ENCODE measurements at regions not wholly inside any gene's neighbourhood (a gene's known extent, or its start where the extent isn't known, plus 50 kb on each side); places are given as distances from the start of the nearest gene placed in this dataset.

DNA sequence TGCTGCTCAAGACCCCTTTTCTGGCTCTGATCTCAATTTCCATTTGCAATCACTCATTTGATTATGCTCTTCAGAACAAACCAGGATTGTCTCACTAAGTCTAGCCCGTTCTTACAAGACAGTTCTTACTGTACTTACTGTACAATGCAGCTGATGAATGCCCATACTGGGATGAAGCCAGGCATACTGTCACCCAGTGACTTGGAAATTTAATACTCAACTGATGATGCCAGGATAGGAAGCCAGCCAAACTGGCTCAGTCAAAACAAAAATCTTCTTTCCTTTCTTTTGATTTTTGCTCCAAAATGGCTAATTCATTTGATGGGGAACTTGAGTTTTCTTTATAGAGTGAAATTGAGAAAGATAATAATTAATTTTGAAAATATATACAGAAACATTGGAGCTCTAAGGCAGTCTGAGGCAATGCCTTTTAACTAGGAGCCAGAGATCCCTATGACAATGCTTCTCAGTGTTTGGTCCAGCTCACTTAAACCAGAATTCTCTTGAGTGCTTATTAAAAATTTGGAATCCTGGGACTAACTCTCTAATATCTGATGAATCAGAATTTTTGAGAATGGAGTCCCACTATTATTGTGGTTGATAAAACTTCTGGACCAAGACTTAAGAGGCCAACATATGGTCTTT is 265.6 kb upstream of the THBS1 start:
- Mint-ChIP-seq H3K36me3 (peaks cover 0 to 4% (median 0%) of the 10 kb centered on the region in 3 donors), H3K27ac (no peak overlapping the region), H3K4me3 (no peak overlapping the region), H3K4me1 (no peaks in the 10 kb centered on the region), H3K27me3 (peaks cover 6 to 22% of the 10 kb centered on the region in 2 donors), H3K9me3 (peaks cover 0 to 6% (median 4%) of the 10 kb centered on the region in 5 donors)
- no peak for DNase-seq
- no peaks in the 10 kb centered on the region for H3K36me3 ChIP-seq (ENCODE audit: insufficient read depth, low read length)
- POLR2A ChIA-PET = no interaction called here
- no peak overlapping the region for H3K27ac ChIP-seq (ENCODE audit: low read depth, low read length)
- CTCF ChIA-PET = interaction anchor here (1.2 kb wide), 1 partner anchor 12 kb away, joined by 3 read pairs; no protein-coding TSS in a partner anchor
- H3K27me3 ChIP-seq (ENCODE audit: insufficient read depth, low read length, poor library complexity, severe bottlenecking) = no peaks in the 10 kb centered on the region
- no peaks in the 10 kb centered on the region for H3K9me3 ChIP-seq (ENCODE audit: low read length)
- H3K4me1 ChIP-seq (ENCODE audit: insufficient read depth, low read length) = no peaks in the 10 kb centered on the region
- H3K4me3 ChIP-seq (ENCODE audit: low read length) = no peak overlapping the region

DNA sequence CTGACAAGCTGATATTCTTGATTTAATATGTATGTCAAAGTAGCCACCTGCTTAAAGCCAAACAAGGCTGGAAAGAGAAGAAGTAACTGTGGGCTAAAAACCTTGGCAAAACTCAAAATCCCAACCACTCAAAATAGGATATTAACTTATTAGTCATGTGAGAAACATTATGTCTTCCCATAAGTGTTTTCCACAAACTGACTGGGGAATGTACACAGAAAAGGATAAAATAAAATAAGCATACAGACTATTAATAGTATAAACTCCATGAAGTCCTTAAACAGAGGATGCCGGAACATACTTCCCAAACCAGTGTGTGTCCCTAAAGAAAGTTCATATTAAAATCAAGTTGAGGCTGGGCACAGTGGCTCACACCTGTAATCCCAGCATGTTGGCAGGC is 263.7 kb upstream of the THBS1 start:
- Mint-ChIP-seq H3K9me3 (peaks cover 0 to 13% (median 8%) of the 10 kb centered on the region in 5 donors), H3K4me3 (no peak overlapping the region), H3K36me3 (peaks cover 0 to 4% (median 0%) of the 10 kb centered on the region in 3 donors), H3K4me1 (no peaks in the 10 kb centered on the region), H3K27ac (no peak overlapping the region), H3K27me3 (peaks cover 5 to 17% of the 10 kb centered on the region in 2 donors)
- Histone ChIP-seq H3K4me1 (ENCODE audit: insufficient read depth, low read length) (no peaks in the 10 kb centered on the region), H3K4me3 (ENCODE audit: low read length) (no peak overlapping the region), H3K27me3 (ENCODE audit: insufficient read depth, low read length, poor library complexity, severe bottlenecking) (no peaks in the 10 kb centered on the region), H3K36me3 (ENCODE audit: insufficient read depth, low read length) (no peaks in the 10 kb centered on the region), H3K27ac (ENCODE audit: low read depth, low read length) (no peak overlapping the region), H3K9me3 (ENCODE audit: low read length) (no peaks in the 10 kb centered on the region)
- ChIA-PET POLR2A (no interaction called here), CTCF (no interaction called here)
- DNase-seq = no peak

DNA sequence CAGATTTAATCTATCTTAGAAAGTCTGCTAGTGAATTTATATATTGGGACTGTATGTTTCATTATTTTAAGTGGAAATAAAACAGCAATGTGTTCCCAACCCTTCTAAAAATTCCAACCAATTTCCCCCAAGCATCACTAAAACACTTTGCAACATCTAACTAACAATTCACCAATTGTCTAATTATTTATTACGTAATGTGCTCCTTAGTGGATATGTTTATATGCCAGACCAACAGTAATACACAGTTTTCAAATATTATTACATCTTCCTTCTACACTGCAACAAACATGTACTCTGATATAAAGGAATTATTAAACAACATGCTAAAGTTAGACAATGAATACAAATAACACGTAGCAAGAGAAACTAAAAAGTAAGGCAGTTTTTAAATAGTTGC is 262.6 kb upstream of the THBS1 start:
- POLR2A ChIA-PET = no interaction called here
- no peaks in the 10 kb centered on the region for H3K4me1 Mint-ChIP-seq

DNA sequence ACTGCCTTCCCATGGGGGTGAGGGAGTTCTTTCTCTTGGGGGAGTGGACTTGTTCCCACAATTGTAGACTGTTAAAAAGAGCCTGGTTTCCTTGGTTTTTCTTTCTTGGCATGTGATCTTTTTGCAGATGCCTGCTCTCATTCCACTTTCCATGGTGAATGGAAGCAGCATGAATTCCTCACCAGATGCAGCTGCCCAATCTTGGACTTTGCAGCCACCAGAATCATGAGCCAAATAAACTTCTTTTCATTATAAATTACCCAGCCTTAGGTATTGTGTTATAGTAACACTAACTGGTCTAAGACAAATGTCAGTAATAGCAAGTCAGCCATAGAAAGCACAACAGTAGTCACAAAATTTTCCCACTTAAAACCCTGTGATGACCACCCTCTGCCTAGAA is 260.5 kb upstream of the THBS1 start:
- Histone ChIP-seq H3K4me1 (ENCODE audit: insufficient read depth, low read length) (no peaks in the 10 kb centered on the region), H3K4me3 (ENCODE audit: low read length) (no peak overlapping the region), H3K9me3 (ENCODE audit: low read length) (no peaks in the 10 kb centered on the region), H3K36me3 (ENCODE audit: insufficient read depth, low read length) (no peaks in the 10 kb centered on the region), H3K27ac (ENCODE audit: low read depth, low read length) (no peak overlapping the region), H3K27me3 (ENCODE audit: insufficient read depth, low read length, poor library complexity, severe bottlenecking) (no peaks in the 10 kb centered on the region)
- Mint-ChIP-seq H3K27ac (no peak overlapping the region), H3K9me3 (peaks cover 0 to 13% (median 11%) of the 10 kb centered on the region in 5 donors), H3K4me1 (no peaks in the 10 kb centered on the region), H3K4me3 (no peak overlapping the region), H3K36me3 (peaks cover 0 to 4% (median 0%) of the 10 kb centered on the region in 3 donors), H3K27me3 (peaks cover 5 to 30% of the 10 kb centered on the region in 2 donors)
- no peak for DNase-seq
- CTCF ChIA-PET = no interaction called here
- POLR2A ChIA-PET = interaction anchor here (0.7 kb wide), 1 partner anchor 910 kb away, joined by 3 read pairs; no protein-coding TSS in a partner anchor

More for the DNA sequence above, 262.6 kb upstream of the THBS1 start:
- Mint-ChIP-seq H3K9me3 (peaks cover 0 to 13% (median 8%) of the 10 kb centered on the region in 5 donors), H3K4me3 (no peak overlapping the region), H3K27ac (no peak overlapping the region), H3K36me3 (peaks cover 0 to 4% (median 0%) of the 10 kb centered on the region in 3 donors), H3K27me3 (peaks cover 0 to 20% of the 10 kb centered on the region in 2 donors)
- no peaks in the 10 kb centered on the region for H3K27me3 ChIP-seq (ENCODE audit: insufficient read depth, low read length, poor library complexity, severe bottlenecking)
- no peak overlapping the region for H3K4me3 ChIP-seq (ENCODE audit: low read length)
- CTCF ChIA-PET = no interaction called here
- H3K9me3 ChIP-seq (ENCODE audit: low read length) = no peaks in the 10 kb centered on the region
- no peak for DNase-seq
- no peaks in the 10 kb centered on the region for H3K36me3 ChIP-seq (ENCODE audit: insufficient read depth, low read length)
- H3K4me1 ChIP-seq (ENCODE audit: insufficient read depth, low read length) = no peaks in the 10 kb centered on the region
- no peak overlapping the region for H3K27ac ChIP-seq (ENCODE audit: low read depth, low read length)

DNA sequence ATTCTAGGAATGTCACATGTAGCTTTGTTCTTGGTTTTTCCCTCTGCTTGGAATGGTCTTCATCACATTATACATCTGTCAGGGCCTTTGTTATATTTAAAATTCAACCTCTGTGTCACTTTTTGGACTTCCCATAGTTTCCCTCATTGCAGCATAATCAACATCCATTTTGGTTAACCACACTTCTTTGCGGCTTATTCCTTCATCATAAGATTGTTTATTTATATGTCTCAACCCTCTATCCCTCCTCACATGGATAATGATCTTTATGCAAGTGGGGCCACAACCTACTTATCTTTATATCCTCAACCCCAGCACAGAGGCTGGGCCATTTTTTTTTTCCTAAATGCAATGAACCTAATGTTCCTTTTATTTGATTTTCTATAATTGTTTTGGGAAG is 260.0 kb upstream of the THBS1 start:
- Mint-ChIP-seq H3K4me3 (no peak overlapping the region), H3K9me3 (peaks cover 0 to 13% (median 11%) of the 10 kb centered on the region in 5 donors), H3K36me3 (peaks cover 0 to 4% (median 0%) of the 10 kb centered on the region in 3 donors), H3K27me3 (peaks cover 5 to 34% of the 10 kb centered on the region in 2 donors), H3K27ac (no peak overlapping the region), H3K4me1 (no peaks in the 10 kb centered on the region)
- Histone ChIP-seq H3K9me3 (ENCODE audit: low read length) (no peaks in the 10 kb centered on the region), H3K4me3 (ENCODE audit: low read length) (no peak overlapping the region), H3K27ac (ENCODE audit: low read depth, low read length) (no peak overlapping the region), H3K36me3 (ENCODE audit: insufficient read depth, low read length) (no peaks in the 10 kb centered on the region), H3K27me3 (ENCODE audit: insufficient read depth, low read length, poor library complexity, severe bottlenecking) (no peaks in the 10 kb centered on the region), H3K4me1 (ENCODE audit: insufficient read depth, low read length) (no peaks in the 10 kb centered on the region)
- CTCF ChIA-PET = no interaction called here
- POLR2A ChIA-PET = interaction anchor here (0.7 kb wide), 1 partner anchor 910 kb away, joined by 3 read pairs; no protein-coding TSS in a partner anchor
- no peak for DNase-seq

DNA sequence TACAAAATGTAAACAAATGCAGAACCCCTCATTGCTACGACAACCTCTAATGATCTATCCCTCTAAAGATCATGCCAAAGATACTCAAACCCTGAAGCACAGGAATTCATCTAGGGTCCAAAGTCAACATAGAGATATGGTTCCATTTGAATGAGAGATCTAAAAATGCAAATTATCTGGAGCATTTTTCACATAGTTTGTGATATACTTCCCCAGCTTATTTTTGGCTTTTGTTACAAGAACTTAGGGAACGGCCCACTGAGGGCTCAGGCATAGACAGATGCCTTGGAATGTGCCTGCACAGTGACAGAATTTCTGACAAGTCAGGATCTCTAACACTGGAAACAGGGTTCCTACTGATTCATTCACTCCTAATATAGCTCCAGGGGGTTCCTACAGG is 258.9 kb upstream of the THBS1 start:
- POLR2A ChIA-PET = no interaction called here
- Mint-ChIP-seq H3K27ac (no peak overlapping the region), H3K36me3 (peaks cover 0 to 4% (median 0%) of the 10 kb centered on the region in 3 donors), H3K27me3 (peaks cover 5 to 38% of the 10 kb centered on the region in 2 donors), H3K4me1 (no peaks in the 10 kb centered on the region), H3K4me3 (no peak overlapping the region), H3K9me3 (peaks cover 0 to 13% (median 11%) of the 10 kb centered on the region in 5 donors)
- Histone ChIP-seq H3K36me3 (ENCODE audit: insufficient read depth, low read length) (no peaks in the 10 kb centered on the region), H3K27ac (ENCODE audit: low read depth, low read length) (no peak overlapping the region), H3K4me3 (ENCODE audit: low read length) (no peak overlapping the region), H3K9me3 (ENCODE audit: low read length) (no peaks in the 10 kb centered on the region), H3K27me3 (ENCODE audit: insufficient read depth, low read length, poor library complexity, severe bottlenecking) (no peaks in the 10 kb centered on the region), H3K4me1 (ENCODE audit: insufficient read depth, low read length) (no peaks in the 10 kb centered on the region)
- CTCF ChIA-PET = no interaction called here
- DNase-seq = no peak

DNA sequence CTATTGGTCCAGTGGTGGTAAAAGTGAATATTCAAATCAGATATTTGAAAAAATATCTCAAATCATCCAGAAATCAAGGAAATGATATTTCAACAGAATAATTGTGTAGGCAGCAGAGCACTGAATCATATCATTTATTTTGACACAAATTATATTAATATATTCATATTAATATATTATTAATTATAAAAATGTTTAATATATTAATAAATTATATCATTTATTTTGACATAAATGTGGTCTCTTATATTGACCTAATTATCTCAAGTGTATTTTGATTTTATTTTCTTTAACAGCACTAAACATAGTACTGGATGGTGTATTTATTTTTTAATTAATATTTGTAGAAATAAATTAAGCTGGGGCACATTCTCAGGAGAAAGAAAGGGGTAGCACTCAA is 257.7 kb upstream of the THBS1 start:
- no peak overlapping the region for H3K4me3 Mint-ChIP-seq
- Histone ChIP-seq H3K27ac (ENCODE audit: low read depth, low read length) (no peak overlapping the region), H3K4me1 (ENCODE audit: insufficient read depth, low read length) (no peaks in the 10 kb centered on the region), H3K27me3 (ENCODE audit: insufficient read depth, low read length, poor library complexity, severe bottlenecking) (no peaks in the 10 kb centered on the region), H3K4me3 (ENCODE audit: low read length) (no peak overlapping the region), H3K9me3 (ENCODE audit: low read length) (no peaks in the 10 kb centered on the region), H3K36me3 (ENCODE audit: insufficient read depth, low read length) (no peaks in the 10 kb centered on the region)
- H3K27me3 Mint-ChIP-seq = peaks cover 5 to 39% of the 10 kb centered on the region in 2 donors
- CTCF ChIA-PET = no interaction called here
- peaks cover 0 to 4% (median 0%) of the 10 kb centered on the region in 3 donors for H3K36me3 Mint-ChIP-seq
- POLR2A ChIA-PET = no interaction called here
- no peak overlapping the region for H3K27ac Mint-ChIP-seq
- no peaks in the 10 kb centered on the region for H3K4me1 Mint-ChIP-seq
- peaks cover 0 to 13% (median 11%) of the 10 kb centered on the region in 5 donors for H3K9me3 Mint-ChIP-seq
- DNase-seq = no peak

DNA sequence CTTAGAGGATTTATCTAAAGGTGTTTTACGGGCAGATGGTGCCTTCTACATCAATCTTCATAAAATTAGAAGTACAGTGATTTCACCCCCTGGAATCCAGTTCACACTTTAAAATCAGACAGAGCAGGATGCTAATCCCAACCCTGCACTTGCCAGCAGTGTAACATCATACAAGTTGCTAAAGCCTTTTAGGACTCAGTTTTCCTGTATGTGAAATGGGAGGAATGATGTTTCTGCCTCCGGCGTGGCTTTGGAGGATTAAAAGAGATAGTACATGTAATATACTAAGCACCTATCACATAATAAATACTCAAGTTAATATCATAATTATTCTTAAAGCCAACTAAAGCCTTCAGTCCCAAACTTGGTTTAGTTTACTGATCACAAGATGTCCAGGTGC is 257.2 kb upstream of the THBS1 start:
- CTCF ChIA-PET = no interaction called here
- POLR2A ChIA-PET = no interaction called here
- Histone ChIP-seq H3K27me3 (ENCODE audit: insufficient read depth, low read length, poor library complexity, severe bottlenecking) (no peaks in the 10 kb centered on the region), H3K4me1 (ENCODE audit: insufficient read depth, low read length) (no peaks in the 10 kb centered on the region), H3K4me3 (ENCODE audit: low read length) (no peak overlapping the region), H3K27ac (ENCODE audit: low read depth, low read length) (no peak overlapping the region), H3K36me3 (ENCODE audit: insufficient read depth, low read length) (no peaks in the 10 kb centered on the region), H3K9me3 (ENCODE audit: low read length) (no peaks in the 10 kb centered on the region)
- H3K27me3 Mint-ChIP-seq = peaks cover 5 to 38% of the 10 kb centered on the region in 2 donors
- no peak for DNase-seq
- H3K4me3 Mint-ChIP-seq = no peak overlapping the region
- H3K27ac Mint-ChIP-seq = no peak overlapping the region
- peaks cover 0 to 13% (median 11%) of the 10 kb centered on the region in 5 donors for H3K9me3 Mint-ChIP-seq
- H3K4me1 Mint-ChIP-seq = no peaks in the 10 kb centered on the region
- H3K36me3 Mint-ChIP-seq = peaks cover 0 to 4% (median 0%) of the 10 kb centered on the region in 3 donors
